HL-60/S4 treated with retinoic acid at 250 ng/mL for 4 days and 3 days (cell line): ENCODE measurements at regions not wholly inside any gene's neighbourhood (a gene's known extent, or its start where the extent isn't known, plus 50 kb on each side); places are given as distances from the start of the nearest gene placed in this dataset.

Experiments
- in situ Hi-C: fragments of 300-500 bp; cut with MboI; formaldehyde crosslinking; loops from 2 replicates; pipeline ENCODE4 v1.7.0; 2022; ENCODE audit warnings: low sequenced_read_pairs

- in situ Hi-C loops, result no loop called here
These were observed 647.8 kb downstream of the INHBA start for GRCh38 chr7:41054960-41055661.

GRCh38 chr7:41053820-41054219 lies 649.1 kb downstream of the INHBA start:
- in situ Hi-C loops, result no loop called here

GRCh38 chr7:41052736-41053135 lies 650.2 kb downstream of the INHBA start:
- in situ Hi-C loops, result no loop called here

- in situ Hi-C loops, result no loop called here
These were observed 650.7 kb downstream of the INHBA start for GRCh38 chr7:41052201-41052600.

GRCh38 chr7:41051535-41051934 lies 651.4 kb downstream of the INHBA start:
- in situ Hi-C loops, result no loop called here

GRCh38 chr7:41051062-41051461 lies 651.8 kb downstream of the INHBA start:
- in situ Hi-C loops, result no loop called here

- in situ Hi-C loops, result no loop called here
These were observed 654.1 kb downstream of the INHBA start for GRCh38 chr7:41048771-41049170.

GRCh38 chr7:41047789-41048191 lies 655.1 kb downstream of the INHBA start:
- in situ Hi-C loops, result no loop called here

- in situ Hi-C loops, result no loop called here
These were observed 655.7 kb downstream of the INHBA start for GRCh38 chr7:41047211-41047610.

- in situ Hi-C loops, result no loop called here
These were observed 656.1 kb downstream of the INHBA start for GRCh38 chr7:41046776-41047175.

GRCh38 chr7:41046221-41046761 lies 656.6 kb downstream of the INHBA start:
- in situ Hi-C loops, result no loop called here

GRCh38 chr7:41045556-41046123 lies 657.2 kb downstream of the INHBA start:
- in situ Hi-C loops, result no loop called here

GRCh38 chr7:41039981-41040380 lies 662.9 kb downstream of the INHBA start:
- in situ Hi-C loops, result no loop called here

- in situ Hi-C loops, result no loop called here
These were observed 663.4 kb downstream of the INHBA start for GRCh38 chr7:41039386-41039953.

GRCh38 chr7:41038211-41038610 lies 664.7 kb downstream of the INHBA start:
- in situ Hi-C loops, result no loop called here

GRCh38 chr7:41037691-41038090 lies 665.2 kb downstream of the INHBA start:
- in situ Hi-C loops, result no loop called here

GRCh38 chr7:41035794-41036193 lies 667.1 kb downstream of the INHBA start:
- in situ Hi-C loops, result no loop called here

- in situ Hi-C loops, result no loop called here
These were observed 669.4 kb downstream of the INHBA start for GRCh38 chr7:41033500-41033899.

- in situ Hi-C loops, result no loop called here
These were observed 672.2 kb downstream of the INHBA start for GRCh38 chr7:41030673-41031072.

GRCh38 chr7:41029072-41029499 lies 673.8 kb downstream of the INHBA start:
- in situ Hi-C loops, result no loop called here

- in situ Hi-C loops, result no loop called here
These were observed 674.3 kb downstream of the INHBA start for GRCh38 chr7:41028580-41028979.

GRCh38 chr7:41027428-41028115 lies 675.3 kb downstream of the INHBA start:
- in situ Hi-C loops, result no loop called here
